ENCODE measurements at regions not wholly inside any gene's neighbourhood (a gene's known extent, or its start where the extent isn't known, plus 50 kb on each side); places are given as distances from the start of the nearest gene placed in this dataset.
"Not testable (repeated sequence)": the region's sequence is repeated elsewhere in the genome, so short reads cannot be mapped to it uniquely, and the experiment has no call there.

DNA sequence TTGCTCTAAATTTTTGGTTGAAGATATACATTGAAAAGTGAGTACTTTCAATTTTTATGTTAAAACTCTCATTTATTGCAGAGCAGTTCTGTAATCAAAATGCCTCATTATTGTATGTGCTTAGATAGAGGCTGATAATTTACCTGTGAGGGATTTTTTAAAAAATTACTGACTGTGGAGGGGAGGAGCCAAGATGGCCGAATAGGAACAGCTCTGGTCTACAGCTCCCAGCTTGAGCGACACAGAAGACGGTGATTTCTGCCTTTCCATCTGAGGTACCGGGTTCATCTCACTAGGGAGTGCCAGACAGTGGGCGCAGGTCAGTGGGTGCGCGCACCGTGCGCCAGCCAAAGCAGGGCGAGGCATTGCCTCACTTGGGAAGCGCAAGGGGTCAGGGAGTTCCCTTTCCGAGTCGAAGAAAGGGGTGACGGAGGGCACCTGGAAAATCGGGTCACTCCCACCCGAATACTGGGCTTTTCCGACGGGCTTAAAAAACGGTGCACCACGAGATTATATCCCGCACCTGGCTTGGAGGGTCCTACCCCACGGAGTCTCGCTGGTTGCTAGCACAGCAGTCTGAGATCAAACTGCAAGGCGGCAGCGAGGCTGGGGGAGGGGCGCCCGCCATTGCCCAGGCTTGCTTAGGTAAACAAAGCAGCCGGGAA, 89.4 kb downstream of the DDX11 start:
- not testable (repeated sequence) for DNase-seq (ENCODE audit: low spot score in 2 of 2); H3K4me3 Mint-ChIP-seq; ATAC-seq; H3K36me3 Mint-ChIP-seq; H3K4me1 Mint-ChIP-seq; H3K9me3 Mint-ChIP-seq; H3K27ac Mint-ChIP-seq

DNA sequence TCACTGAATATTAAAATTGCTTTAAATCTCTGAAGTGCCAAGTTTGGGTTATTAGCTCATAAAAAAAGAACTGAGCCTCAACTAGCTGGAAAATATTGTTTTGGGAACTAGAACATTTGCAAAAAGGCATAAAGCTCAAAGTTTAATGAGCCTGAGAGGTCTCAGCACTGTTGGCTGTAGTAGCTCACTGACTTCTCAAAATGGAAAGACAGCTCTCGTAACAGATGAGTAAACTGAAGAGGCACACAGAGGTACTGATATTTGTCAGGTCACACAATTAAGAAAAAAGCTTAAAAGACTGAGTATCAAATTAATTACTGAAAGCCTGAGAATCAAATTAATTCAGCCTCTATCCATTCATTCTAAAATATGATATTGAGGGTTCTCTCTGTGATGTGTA, 100.6 kb downstream of the DDX11 start:
- DNase-seq (ENCODE audit: low spot score in 2 of 2); H3K9me3 Mint-ChIP-seq; H3K4me1 Mint-ChIP-seq; H3K36me3 Mint-ChIP-seq; H3K27ac Mint-ChIP-seq; H3K4me3 Mint-ChIP-seq; ATAC-seq: not testable (repeated sequence)

DNA sequence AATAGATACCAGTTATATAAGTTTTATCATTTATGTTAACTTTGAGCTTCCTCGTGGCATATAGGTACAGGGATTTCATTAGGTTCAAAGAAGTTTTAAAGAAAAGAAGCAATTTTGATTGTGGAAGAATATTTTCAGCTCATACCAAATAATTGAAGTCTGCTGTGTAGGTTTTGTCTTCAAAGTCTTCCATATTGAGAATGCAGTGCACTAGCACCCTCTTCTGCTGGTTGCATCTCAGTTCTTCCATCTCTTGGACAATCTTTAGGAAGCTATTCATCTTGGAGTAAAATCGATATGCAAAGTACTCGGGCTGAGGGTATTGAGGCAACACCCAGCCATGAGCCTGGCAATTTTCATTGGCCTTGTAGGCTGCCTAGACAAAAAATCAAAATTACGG, 103.9 kb downstream of the DDX11 start:
- not testable (repeated sequence) for H3K4me1 Mint-ChIP-seq; H3K9me3 Mint-ChIP-seq; DNase-seq (ENCODE audit: low spot score in 2 of 2); H3K27ac Mint-ChIP-seq; H3K4me3 Mint-ChIP-seq; ATAC-seq; H3K36me3 Mint-ChIP-seq

DNA sequence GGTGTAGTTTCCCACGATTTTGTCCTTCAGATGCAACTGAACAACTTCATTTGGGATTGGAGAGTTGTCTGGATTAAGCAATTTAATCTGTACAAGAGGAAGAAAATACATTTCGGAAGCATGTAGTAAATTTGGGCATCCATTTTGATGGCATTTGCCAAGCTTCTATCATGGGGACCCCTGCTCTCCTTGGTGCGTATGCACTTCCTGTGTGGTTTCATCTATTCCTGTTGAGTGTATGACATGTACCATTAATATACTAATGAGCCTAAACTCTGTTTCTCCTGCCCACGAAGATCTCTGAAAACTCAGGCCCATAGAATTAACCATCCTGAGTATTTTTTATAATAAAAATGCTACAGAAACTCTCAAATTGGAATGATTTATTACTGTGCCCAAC, 105.2 kb downstream of the DDX11 start:
- H3K4me3 Mint-ChIP-seq; ATAC-seq; H3K36me3 Mint-ChIP-seq; H3K4me1 Mint-ChIP-seq; H3K27ac Mint-ChIP-seq; DNase-seq (ENCODE audit: low spot score in 2 of 2); H3K9me3 Mint-ChIP-seq: not testable (repeated sequence)

DNA sequence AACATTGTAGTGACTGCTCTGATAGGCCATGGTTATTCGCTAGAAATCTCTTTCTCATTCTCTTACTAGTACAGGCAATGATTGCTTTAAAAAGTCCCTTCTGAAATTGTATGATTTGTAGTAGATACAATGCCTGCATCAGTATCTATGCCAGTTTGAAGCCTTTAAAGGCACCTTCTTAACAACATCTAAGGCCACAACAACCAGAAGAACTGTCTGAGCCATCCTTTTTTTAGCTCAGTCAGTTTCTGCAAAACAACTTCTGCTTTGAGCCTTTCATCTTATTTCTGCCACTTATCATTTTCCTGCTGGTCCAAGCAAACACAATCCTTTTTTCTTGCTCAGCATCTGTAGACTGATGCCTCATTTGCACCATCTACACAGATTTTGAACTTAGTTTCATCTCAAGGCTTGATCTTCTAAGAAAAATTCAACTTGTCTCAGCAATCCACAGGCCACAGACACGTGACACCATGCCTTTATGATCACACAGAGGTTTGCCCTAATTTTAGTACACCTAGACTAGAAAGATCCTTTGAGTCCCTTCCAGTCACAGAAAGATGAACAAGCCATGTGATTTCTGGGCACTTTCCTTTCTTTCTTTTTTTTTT, 106.1 kb downstream of the DDX11 start:
- DNase-seq (ENCODE audit: low spot score in 2 of 2); ATAC-seq; H3K4me3 Mint-ChIP-seq: not testable (repeated sequence)

DNA sequence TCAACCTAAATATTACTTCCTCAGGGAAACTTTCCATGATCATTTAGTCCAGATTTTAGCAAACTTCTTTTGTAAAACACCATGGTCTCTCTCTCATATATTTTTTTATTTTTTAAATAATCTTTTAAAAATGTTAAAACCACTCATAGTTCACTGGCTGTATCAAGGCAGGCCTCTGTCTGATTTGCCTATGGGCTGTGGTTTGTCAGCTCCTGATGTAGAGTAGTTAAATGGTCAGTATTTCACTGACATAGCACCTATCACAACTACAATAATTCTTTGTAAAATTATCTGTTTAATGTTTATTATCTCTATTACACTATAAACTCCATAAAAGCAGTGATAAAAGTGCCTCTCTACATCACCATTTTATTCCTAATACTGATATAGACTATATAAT, 108.9 kb downstream of the DDX11 start:
- H3K36me3 Mint-ChIP-seq; H3K9me3 Mint-ChIP-seq; H3K27ac Mint-ChIP-seq; H3K4me3 Mint-ChIP-seq; DNase-seq (ENCODE audit: low spot score in 2 of 2); ATAC-seq; H3K4me1 Mint-ChIP-seq: not testable (repeated sequence)

More for the DNA sequence above, 106.1 kb downstream of the DDX11 start:
- H3K27ac Mint-ChIP-seq, H3K4me1 Mint-ChIP-seq, H3K9me3 Mint-ChIP-seq, H3K36me3 Mint-ChIP-seq: not testable (repeated sequence)

DNA sequence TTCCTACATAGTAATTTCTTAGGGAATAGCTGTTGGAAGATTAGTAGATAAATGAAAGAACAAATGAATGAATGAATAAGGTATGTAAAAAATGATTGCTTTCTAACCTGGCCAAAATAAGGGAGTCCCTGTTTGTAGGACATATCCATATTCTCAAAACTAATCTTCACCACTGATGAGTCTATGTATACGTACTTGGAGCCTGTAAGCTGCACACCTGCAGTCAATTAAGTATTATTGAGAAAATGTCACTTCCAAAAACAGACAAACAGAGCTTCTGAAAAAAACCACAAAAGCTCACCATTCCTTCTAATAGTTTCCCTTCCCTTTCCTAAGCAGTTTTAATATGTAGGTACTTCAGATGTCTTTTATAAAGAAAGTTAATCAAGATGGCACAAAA, 109.4 kb downstream of the DDX11 start:
- not testable (repeated sequence) for H3K4me3 Mint-ChIP-seq; ATAC-seq; H3K36me3 Mint-ChIP-seq; H3K4me1 Mint-ChIP-seq; DNase-seq (ENCODE audit: low spot score in 2 of 2); H3K27ac Mint-ChIP-seq; H3K9me3 Mint-ChIP-seq

DNA sequence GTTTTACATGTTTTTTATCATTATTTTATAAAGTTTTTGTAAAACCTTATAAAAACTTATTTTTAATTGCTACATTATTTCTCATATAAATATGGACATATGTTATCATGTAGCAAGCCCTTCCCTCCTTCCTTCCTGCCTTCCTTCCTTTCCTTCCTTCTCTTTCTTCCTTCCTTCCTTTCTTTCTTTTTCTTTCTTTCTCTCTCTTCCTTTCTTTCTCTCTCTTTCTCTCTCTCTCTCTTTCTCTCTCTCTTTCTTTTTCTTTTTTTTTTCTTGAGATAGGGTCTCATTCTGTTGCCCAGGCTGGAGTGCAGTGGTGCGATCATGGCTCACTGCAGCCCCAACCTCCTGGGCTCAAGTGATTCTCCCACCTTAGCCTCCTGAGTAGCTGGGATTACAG, 110.2 kb downstream of the DDX11 start:
- not testable (repeated sequence) for H3K27ac Mint-ChIP-seq; H3K4me1 Mint-ChIP-seq; H3K36me3 Mint-ChIP-seq; ATAC-seq; H3K9me3 Mint-ChIP-seq; H3K4me3 Mint-ChIP-seq; DNase-seq (ENCODE audit: low spot score in 2 of 2)

DNA sequence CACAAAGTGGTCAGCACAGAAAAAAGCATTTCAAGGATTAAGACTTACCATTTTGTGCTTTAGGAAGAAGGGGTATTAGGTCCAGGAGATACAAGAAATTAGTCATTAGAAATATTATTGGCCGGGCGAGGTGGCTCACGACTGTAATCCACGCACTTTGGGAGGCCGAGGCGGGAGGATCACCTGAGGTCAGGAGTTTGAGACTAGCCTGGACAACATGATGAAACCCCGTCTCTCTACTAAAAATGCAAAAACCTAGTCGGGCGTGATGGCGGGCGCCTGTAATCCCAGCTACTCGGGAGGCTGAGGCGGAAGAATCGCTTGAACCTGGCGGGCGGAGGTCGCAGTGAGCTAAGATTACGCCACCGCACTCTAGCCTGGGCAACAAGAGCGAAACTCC, 111.0 kb downstream of the DDX11 start:
- H3K9me3 Mint-ChIP-seq; DNase-seq (ENCODE audit: low spot score in 2 of 2); H3K4me3 Mint-ChIP-seq; H3K36me3 Mint-ChIP-seq; H3K27ac Mint-ChIP-seq; ATAC-seq; H3K4me1 Mint-ChIP-seq: not testable (repeated sequence)

DNA sequence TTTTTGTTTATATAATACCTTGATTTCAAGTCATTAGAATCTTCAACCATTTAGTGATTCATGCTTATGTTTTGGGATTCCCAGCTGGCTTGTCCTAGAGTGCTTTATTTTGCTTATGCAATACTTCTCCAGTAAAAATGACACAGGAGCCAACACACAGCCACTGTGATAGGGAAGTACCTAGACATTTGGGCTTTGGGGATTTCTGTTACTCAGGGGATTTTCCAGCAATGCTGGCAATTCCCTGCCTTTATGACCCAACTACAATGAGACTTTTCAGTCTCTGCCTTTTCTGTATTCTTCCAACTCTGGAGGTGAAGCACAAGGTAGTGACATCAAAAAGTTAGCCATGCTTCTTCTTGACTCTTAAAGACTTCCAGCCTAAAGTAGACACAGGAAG, 119.0 kb downstream of the DDX11 start:
- H3K36me3 Mint-ChIP-seq; H3K4me3 Mint-ChIP-seq; H3K27ac Mint-ChIP-seq; ATAC-seq; DNase-seq (ENCODE audit: low spot score in 2 of 2); H3K9me3 Mint-ChIP-seq; H3K4me1 Mint-ChIP-seq: not testable (repeated sequence)

DNA sequence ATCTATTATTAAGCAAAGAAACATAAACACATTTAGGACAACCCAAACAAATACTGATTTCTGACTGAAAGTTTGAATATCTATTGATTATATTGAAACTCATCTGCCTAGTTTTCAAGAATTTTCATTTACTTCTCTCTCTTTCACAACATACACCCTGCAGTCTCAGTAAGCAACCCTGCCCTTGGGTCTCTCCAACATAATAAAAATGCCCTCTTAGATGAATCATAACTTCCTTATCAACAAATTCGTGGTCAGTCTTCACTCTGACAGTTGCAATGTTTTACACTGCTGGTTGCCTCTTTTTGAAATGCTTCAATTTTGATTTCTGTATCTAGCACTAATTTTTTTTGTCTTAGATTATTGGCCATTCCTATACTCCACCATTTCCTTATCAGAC, 122.0 kb downstream of the DDX11 start:
- DNase-seq (ENCODE audit: low spot score in 2 of 2); ATAC-seq; H3K4me3 Mint-ChIP-seq: not testable (repeated sequence)

DNA sequence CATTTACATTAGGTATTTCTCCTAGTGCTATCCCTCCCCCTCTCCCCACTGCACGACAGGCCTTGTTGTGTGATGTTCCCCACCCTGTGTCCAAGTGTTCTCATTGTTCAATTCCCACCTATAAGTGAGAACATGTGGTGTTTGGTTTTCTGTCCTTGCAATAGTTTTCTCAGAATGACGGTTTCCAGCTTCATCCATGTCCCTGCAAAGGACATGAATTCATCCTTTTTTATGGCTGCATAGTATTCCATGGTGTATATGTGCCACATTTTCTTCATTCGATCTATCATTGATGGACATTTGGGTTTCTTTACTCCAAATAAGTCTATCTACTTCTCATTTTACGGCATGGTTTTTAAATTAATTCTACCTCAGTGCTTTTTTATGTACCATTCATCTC, 125.8 kb downstream of the DDX11 start:
- H3K9me3 Mint-ChIP-seq; H3K4me3 Mint-ChIP-seq; H3K27ac Mint-ChIP-seq; ATAC-seq; H3K36me3 Mint-ChIP-seq; DNase-seq (ENCODE audit: low spot score in 2 of 2); H3K4me1 Mint-ChIP-seq: not testable (repeated sequence)

More for the DNA sequence above, 122.0 kb downstream of the DDX11 start:
- not testable (repeated sequence) for H3K27ac Mint-ChIP-seq, H3K9me3 Mint-ChIP-seq, H3K4me1 Mint-ChIP-seq, H3K36me3 Mint-ChIP-seq

DNA sequence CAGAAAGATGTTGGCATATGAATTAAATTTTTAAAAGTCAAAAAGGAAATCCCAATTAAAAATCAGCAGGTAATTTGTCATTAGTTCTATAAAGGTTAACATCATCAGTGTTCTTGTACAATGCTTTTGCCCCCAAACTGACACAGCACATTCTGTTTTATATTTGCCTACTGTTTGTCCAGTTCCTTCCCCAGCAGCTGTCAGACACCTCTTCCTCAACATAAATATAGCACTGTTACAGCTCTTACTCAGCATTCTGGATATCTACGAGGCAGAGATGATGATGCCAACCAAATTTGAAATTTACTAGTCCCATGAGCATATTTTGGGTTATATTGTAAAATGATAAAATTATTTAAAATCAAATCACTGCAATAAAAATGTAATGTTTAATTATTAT, 124.6 kb downstream of the SINHCAF start:
- Mint-ChIP-seq H3K4me3 (no peak overlapping the region), H3K36me3 (no peaks in the 10 kb centered on the region)
- ATAC-seq: no peak

DNA sequence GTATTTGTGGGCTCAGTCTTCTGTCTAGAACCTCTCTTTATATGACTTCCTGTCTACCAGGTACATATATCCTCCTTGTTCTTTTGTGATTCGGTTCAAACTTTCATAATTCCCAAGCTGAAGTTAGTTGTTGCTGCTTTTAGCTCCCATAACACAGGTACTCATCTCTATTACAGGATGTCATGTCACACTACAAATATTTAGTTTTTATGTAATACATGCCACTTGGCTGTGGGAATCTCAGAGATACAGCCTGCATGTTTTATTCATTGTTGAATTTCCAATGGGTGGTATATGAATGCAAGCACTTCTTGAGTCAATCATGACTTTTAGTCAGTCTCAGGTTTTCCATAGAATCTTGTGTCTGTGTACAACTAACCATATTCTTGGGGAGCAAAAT, 122.7 kb downstream of the SINHCAF start:
- no peaks in the 10 kb centered on the region for H3K36me3 Mint-ChIP-seq

More for the DNA sequence above, 124.6 kb downstream of the SINHCAF start:
- no peak overlapping the region for H3K27ac Mint-ChIP-seq
- DNase-seq (ENCODE audit: low spot score in 2 of 2): no peak
- H3K9me3 Mint-ChIP-seq: no peaks in the 10 kb centered on the region
- H3K4me1 Mint-ChIP-seq: peaks cover 6% of the 10 kb centered on the region

DNA sequence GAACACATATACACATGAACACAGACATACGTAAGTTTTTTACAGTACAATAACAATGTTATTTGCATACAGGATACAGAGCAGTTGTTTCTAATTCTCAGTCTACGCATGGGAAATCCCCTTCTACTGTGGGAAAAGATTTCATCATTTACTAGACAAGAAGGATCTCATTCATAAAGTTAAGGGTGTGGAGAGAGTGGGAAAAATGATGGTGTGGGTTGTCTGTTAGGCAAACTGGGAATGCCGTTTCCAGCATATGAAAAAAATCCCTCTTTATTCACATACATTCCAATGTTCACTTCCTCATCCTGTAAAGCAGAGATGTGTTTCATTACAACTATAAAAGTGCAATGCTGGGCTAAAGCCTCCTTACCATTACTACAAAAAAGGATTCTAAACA, 120.9 kb downstream of the SINHCAF start:
- ATAC-seq: peak; percentile 77
- no peak overlapping the region for H3K4me3 Mint-ChIP-seq
- peaks cover 6% of the 10 kb centered on the region for H3K4me1 Mint-ChIP-seq
- H3K27ac Mint-ChIP-seq: no peak overlapping the region
- no peaks in the 10 kb centered on the region for H3K36me3 Mint-ChIP-seq
- DNase-seq (ENCODE audit: low spot score in 2 of 2): no peak
- H3K9me3 Mint-ChIP-seq: no peaks in the 10 kb centered on the region

More for the DNA sequence above, 122.7 kb downstream of the SINHCAF start:
- H3K4me1 Mint-ChIP-seq: peaks cover 6% of the 10 kb centered on the region
- H3K27ac Mint-ChIP-seq: no peak overlapping the region
- H3K9me3 Mint-ChIP-seq: no peaks in the 10 kb centered on the region
- DNase-seq (ENCODE audit: low spot score in 2 of 2): no peak
- no peak overlapping the region for H3K4me3 Mint-ChIP-seq
- ATAC-seq: no peak

DNA sequence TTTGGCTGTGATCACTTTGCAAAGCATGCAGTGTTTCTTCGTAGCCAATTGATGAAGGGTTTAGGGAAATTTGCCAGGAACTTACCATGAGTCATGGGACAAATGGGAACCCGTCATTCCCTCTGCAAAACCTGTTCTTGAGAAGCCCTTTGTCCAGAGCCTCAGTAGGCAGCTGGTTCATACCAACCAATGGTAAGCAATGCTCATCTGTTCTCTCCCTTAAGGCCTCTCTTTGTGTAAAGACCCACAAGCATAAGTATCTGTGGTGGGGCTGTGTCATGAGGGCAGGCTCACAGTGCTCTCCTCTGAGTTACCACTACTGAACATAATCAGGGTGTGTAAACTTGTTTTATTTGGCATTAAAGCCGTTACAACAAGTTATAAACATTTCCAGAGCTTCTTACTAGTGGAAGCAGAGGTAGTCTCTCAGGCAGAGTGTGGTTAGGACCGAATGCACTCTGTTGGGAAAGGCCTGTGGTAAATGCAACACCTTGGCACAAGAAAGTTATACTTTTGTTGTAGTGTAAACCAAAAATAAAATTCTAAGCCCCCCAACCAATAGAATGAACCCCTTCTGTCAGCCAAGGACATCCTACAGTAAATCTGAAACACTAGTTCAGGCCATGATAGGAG, 119.8 kb downstream of the SINHCAF start:
- Mint-ChIP-seq H3K36me3 (no peaks in the 10 kb centered on the region), H3K27ac (no peak overlapping the region), H3K4me1 (peaks cover 6% of the 10 kb centered on the region), H3K4me3 (no peak overlapping the region), H3K9me3 (no peaks in the 10 kb centered on the region)
- DNase-seq (ENCODE audit: low spot score in 2 of 2): no peak
- peak; percentile 44 for ATAC-seq

Measured in stimulated activated effector memory CD8-positive, alpha-beta T cell treated with anti-CD3 and anti-CD28 coated beads, Interleukin-12 subunit alpha, Interleukin-12 subunit beta, amount 100 ng/mL, for 72 hours (primary cell).